SU-DHL-6 (cell line): ENCODE measurements at regions not wholly inside any gene's neighbourhood (a gene's known extent, or its start where the extent isn't known, plus 50 kb on each side); places are given as distances from the start of the nearest gene placed in this dataset.

Source experiments
- H2AFZ ChIP-seq: fragments of 200-600 bp; sonication (generic); 2 replicates; pipeline ENCODE4 v1.6.1; 2014; ENCODE audit warnings: low read depth, mild to moderate bottlenecking, moderate library complexity, mixed read lengths, antibody characterized with exemption, low read length; ENCODE audit not compliant: severe bottlenecking
- H3F3A ChIP-seq: fragments of 200-600 bp; shearing (Covaris generic); 2 replicates; pipeline ENCODE4 v1.6.0; 2016; ENCODE audit warnings: antibody characterized with exemption, mild to moderate bottlenecking; ENCODE audit not compliant: insufficient read depth
- H3K27ac ChIP-seq: fragments of 200-600 bp; sonication (generic); 2 replicates; pipeline ENCODE4 v1.5.1; 2016; ENCODE audit warnings: low read depth, mild to moderate bottlenecking, low read length, moderate library complexity, mixed read lengths
- H3K27me3 ChIP-seq: fragments of 200-600 bp; sonication (generic), shearing (Covaris generic); 2 replicates; pipeline ENCODE4 v1.6.0; 2014; ENCODE audit warnings: mild to moderate bottlenecking, low read length
- H3K36me3 ChIP-seq: fragments of 200-600 bp; sonication (generic); 2 replicates; pipeline ENCODE4 v1.6.1; 2014; ENCODE audit warnings: mild to moderate bottlenecking, low read length, mixed read lengths
- H3K4me2 ChIP-seq: fragments of 300-600, 200-600 bp; shearing (Covaris generic), sonication (generic); 2 replicates; pipeline ENCODE4 v1.6.0; 2014; ENCODE audit warnings: low read length, low read depth, mild to moderate bottlenecking; ENCODE audit not compliant: poor library complexity, severe bottlenecking
- H3K4me3 ChIP-seq: fragments of 200-600 bp; sonication (generic); 2 replicates; pipeline ENCODE4 v1.5.1; 2014; ENCODE audit warnings: antibody characterized with exemption, low read length, mild to moderate bottlenecking, mixed read lengths; ENCODE audit not compliant: insufficient read depth, poor library complexity, severe bottlenecking
- H3K79me2 ChIP-seq: fragments of 200-600 bp; sonication (generic); 2 replicates; pipeline ENCODE4 v1.6.1; 2014; ENCODE audit warnings: mild to moderate bottlenecking, low read length, moderate library complexity; ENCODE audit not compliant: insufficient read depth
- H3K9ac ChIP-seq: fragments of 200-600 bp; sonication (generic); 2 replicates; pipeline ENCODE4 v1.7.0; 2014; ENCODE audit warnings: mild to moderate bottlenecking, low read length
- H3K9me2 ChIP-seq: fragments of 200-600 bp; sonication (generic); replicated peaks from 2 replicates; pipeline ENCODE4 v1.6.1; 2014; ENCODE audit warnings: low read length; ENCODE audit not compliant: insufficient read depth
- H3K9me3 ChIP-seq: fragments of 200-600 bp; sonication (generic); 2 replicates; pipeline ENCODE4 v1.6.1; 2014; ENCODE audit warnings: low read length, mixed read lengths; ENCODE audit not compliant: insufficient read depth
- H4K20me1 ChIP-seq: fragments of 200-600 bp; sonication (generic); 2 replicates; pipeline ENCODE4 v1.6.1; 2014; ENCODE audit warnings: low read depth, mild to moderate bottlenecking, antibody characterized with exemption, low read length, moderate library complexity, mixed read lengths
- EZH2phosphoT487 ChIP-seq: fragments of 200-600 bp; sonication (generic), shearing (Covaris generic); conservative IDR thresholded peaks from 2 replicates; pipeline ENCODE4 v1.6.1; 2018; ENCODE audit warnings: mild to moderate bottlenecking, antibody characterized with exemption, low read length, moderate library complexity, mixed read lengths
- TF ChIP-seq, protein P1 (sequence below): fragments of 200-600 bp; sonication (generic); IDR thresholded peaks from one replicate; pipeline ENCODE4 v1.5.1; 2017; ENCODE audit warnings: antibody characterized with exemption, mild to moderate bottlenecking, low read length, moderate library complexity; ENCODE audit not compliant: insufficient read depth, poor library complexity, severe bottlenecking

DNA sequence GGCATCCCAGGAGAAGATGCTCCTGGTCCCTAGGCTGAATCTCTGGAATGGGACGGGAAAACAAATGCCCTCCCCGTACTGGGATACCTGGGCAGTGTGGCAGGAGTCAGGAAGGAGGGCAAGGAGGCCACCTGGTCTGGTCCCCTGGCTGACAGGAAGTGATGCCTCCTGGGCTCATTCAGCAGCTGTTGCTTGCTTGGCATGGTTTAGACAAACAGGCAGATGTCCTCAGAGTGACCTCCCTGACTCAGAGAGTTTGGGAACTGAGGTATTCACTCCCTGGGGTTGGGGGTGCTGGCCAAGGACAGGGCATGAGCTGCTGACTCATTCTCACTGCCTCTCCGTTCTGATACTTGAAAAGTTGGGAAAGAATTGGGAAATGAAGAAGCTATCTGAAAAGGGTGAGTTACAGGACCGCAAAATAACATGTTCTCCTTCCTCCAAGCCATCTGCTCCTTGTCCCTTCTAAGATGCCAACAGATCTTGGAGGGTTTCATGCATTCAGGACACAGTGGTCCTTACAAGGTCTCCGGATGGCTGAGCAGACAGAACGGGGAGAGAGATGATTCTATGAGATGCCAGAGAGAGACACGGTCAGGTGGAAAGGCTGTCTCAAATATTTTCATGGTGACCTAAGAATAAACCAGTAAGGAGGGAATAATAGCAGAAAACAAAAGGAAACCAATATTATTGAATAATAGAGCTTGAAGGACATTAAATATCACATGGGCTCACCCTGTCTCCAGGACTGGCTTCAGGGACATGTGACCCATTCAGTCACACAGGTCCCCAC is 534.5 kb downstream of the BNC2 start:
- Histone ChIP-seq H3F3A (no peaks in the 10 kb centered on the region), H2AFZ (no peak overlapping the region), H3K9ac (no peak overlapping the region), H3K4me3 (no peak overlapping the region), H3K36me3 (no peaks in the 10 kb centered on the region), H3K79me2 (no peaks in the 10 kb centered on the region), H3K9me3 (no peaks in the 10 kb centered on the region), H3K27me3 (no peaks in the 10 kb centered on the region), H3K4me2 (no peak overlapping the region), H4K20me1 (no peaks in the 10 kb centered on the region), H3K9me2 (no peaks in the 10 kb centered on the region), H3K27ac (no peak overlapping the region)
- TF ChIP-seq, protein P1, sequence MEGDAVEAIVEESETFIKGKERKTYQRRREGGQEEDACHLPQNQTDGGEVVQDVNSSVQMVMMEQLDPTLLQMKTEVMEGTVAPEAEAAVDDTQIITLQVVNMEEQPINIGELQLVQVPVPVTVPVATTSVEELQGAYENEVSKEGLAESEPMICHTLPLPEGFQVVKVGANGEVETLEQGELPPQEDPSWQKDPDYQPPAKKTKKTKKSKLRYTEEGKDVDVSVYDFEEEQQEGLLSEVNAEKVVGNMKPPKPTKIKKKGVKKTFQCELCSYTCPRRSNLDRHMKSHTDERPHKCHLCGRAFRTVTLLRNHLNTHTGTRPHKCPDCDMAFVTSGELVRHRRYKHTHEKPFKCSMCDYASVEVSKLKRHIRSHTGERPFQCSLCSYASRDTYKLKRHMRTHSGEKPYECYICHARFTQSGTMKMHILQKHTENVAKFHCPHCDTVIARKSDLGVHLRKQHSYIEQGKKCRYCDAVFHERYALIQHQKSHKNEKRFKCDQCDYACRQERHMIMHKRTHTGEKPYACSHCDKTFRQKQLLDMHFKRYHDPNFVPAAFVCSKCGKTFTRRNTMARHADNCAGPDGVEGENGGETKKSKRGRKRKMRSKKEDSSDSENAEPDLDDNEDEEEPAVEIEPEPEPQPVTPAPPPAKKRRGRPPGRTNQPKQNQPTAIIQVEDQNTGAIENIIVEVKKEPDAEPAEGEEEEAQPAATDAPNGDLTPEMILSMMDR, result no peak
- TF ChIP-seq EZH2phosphoT487, result no peak

- H3K27ac ChIP-seq, result no peak overlapping the region
- H3F3A ChIP-seq, result no peaks in the 10 kb centered on the region
- H3K27me3 ChIP-seq, result no peaks in the 10 kb centered on the region
- no peaks in the 10 kb centered on the region for H3K9me3 ChIP-seq
- TF ChIP-seq, protein P1, result no peak
- TF ChIP-seq EZH2phosphoT487, result no peak
- no peak overlapping the region for H2AFZ ChIP-seq
- H3K4me2 ChIP-seq, result no peak overlapping the region
- H3K79me2 ChIP-seq, result no peaks in the 10 kb centered on the region
- no peak overlapping the region for H3K9ac ChIP-seq
- no peak overlapping the region for H3K4me3 ChIP-seq
- H3K36me3 ChIP-seq, result no peaks in the 10 kb centered on the region
- H4K20me1 ChIP-seq, result no peaks in the 10 kb centered on the region
- no peaks in the 10 kb centered on the region for H3K9me2 ChIP-seq
Observed at GRCh38 chr9:16336833-16337232, 533.6 kb downstream of the BNC2 start.

- H3K9me3 ChIP-seq, result no peaks in the 10 kb centered on the region
- no peaks in the 10 kb centered on the region for H3K27me3 ChIP-seq
- no peak overlapping the region for H3K27ac ChIP-seq
- no peak overlapping the region for H3K4me3 ChIP-seq
- no peak overlapping the region for H3K9ac ChIP-seq
- H4K20me1 ChIP-seq, result no peaks in the 10 kb centered on the region
- H3K4me2 ChIP-seq, result no peak overlapping the region
- no peaks in the 10 kb centered on the region for H3F3A ChIP-seq
- H3K79me2 ChIP-seq, result no peaks in the 10 kb centered on the region
- TF ChIP-seq, protein P1, result no peak
- TF ChIP-seq EZH2phosphoT487, result no peak
- no peak overlapping the region for H2AFZ ChIP-seq
- H3K9me2 ChIP-seq, result no peaks in the 10 kb centered on the region
- no peaks in the 10 kb centered on the region for H3K36me3 ChIP-seq
Observed at GRCh38 chr9:16337322-16338029, 533.0 kb downstream of the BNC2 start.
